GM12875 (cell line): ENCODE measurements at regions not wholly inside any gene's neighbourhood (a gene's known extent, or its start where the extent isn't known, plus 50 kb on each side); places are given as distances from the start of the nearest gene placed in this dataset.

Source experiments
- H3K4me3 ChIP-seq: one replicate; pipeline ENCODE4 v1.5.1; 2011; ENCODE audit warnings: low read depth, low read length, control low read depth
- TF ChIP-seq, protein P1 (sequence below): IDR thresholded peaks from 2 replicates; pipeline ENCODE4 v1.5.1; 2011; ENCODE audit warnings: low read depth, mild to moderate bottlenecking, control low read depth, inconsistent platforms, low read length, moderate library complexity, borderline replicate concordance; ENCODE audit not compliant: insufficient read depth

DNA sequence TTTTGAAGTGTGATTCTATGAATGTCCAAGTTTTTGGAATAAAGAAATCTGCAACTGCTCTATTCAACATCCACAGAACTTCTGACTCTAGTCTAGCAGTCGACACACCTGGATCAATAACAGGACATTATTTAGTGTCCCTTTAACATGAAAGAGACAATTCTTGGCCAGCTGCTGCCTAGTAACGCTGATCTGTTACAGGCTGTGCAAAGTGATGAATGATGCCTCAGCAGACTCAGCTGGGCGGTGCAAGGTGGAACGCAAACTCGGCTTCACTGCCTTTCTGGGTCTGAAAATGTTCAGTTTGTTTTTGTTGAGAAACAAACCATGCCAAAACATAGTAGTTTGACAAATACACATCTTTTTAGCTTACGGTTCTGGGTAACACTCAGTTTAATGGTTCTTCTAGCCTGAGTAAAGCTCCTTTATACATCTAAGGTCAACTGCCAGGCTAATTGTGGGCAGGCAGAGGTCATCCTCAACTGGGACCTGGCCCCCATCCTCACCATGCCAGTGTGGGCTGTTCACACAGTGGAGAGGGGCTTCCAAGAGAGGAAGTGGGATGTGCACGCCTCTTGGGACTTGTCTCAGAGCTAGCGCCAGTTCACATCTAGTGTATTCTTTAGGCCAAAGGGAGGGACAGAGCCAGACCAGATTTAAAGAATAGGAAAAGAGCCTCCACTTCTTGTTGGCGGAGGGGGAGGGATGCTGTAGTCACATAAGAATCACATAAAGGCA lies 879.7 kb downstream of the QKI start:
- TF ChIP-seq, protein P1, sequence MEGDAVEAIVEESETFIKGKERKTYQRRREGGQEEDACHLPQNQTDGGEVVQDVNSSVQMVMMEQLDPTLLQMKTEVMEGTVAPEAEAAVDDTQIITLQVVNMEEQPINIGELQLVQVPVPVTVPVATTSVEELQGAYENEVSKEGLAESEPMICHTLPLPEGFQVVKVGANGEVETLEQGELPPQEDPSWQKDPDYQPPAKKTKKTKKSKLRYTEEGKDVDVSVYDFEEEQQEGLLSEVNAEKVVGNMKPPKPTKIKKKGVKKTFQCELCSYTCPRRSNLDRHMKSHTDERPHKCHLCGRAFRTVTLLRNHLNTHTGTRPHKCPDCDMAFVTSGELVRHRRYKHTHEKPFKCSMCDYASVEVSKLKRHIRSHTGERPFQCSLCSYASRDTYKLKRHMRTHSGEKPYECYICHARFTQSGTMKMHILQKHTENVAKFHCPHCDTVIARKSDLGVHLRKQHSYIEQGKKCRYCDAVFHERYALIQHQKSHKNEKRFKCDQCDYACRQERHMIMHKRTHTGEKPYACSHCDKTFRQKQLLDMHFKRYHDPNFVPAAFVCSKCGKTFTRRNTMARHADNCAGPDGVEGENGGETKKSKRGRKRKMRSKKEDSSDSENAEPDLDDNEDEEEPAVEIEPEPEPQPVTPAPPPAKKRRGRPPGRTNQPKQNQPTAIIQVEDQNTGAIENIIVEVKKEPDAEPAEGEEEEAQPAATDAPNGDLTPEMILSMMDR: no peak
- H3K4me3 ChIP-seq: no peak overlapping the region

DNA sequence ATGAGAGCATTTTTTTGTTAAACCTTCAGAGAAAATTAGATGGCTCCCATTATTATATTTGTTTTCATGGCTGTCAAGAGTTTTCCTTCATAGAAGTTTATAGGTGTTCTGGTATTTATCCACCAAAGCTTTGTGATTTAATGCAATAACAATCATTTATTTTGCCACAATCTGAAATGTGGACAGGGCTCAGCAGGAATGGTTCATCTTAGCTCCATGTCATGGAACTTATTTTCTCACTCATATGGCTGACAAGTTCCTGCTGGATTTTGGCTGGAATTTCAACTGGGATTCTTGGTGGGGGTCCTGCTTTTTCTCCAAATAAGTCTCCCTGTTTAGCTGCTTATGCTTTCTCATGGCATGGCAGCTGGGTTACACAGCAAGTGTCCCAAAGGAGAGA lies 876.7 kb downstream of the QKI start:
- TF ChIP-seq, protein P1: no peak
- H3K4me3 ChIP-seq: no peak overlapping the region

- TF ChIP-seq, protein P1: no peak
- H3K4me3 ChIP-seq: no peak overlapping the region
Measured at GRCh38 chr6:164290101-164290500, 875.6 kb downstream of the QKI start.

DNA sequence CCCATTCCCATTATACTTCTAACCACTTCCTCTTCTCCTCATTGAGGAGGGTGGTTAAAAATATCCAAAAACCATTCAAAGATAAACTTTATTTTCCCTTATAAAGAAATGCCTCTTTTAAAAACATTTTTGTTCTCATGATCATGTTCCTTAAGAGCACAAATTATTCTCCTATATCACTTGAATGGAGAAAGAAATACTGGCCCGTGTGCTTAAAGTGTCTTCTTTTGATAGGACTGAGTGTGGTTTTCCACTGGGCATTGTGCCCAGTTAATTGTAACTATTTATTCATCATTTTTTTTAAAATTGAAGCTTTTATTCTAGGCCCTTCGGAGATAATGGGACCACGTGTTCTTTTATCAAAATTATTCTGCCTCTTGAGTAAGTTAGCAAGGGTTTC lies 871.5 kb downstream of the QKI start:
- TF ChIP-seq, protein P1: no peak
- H3K4me3 ChIP-seq: no peak overlapping the region

DNA sequence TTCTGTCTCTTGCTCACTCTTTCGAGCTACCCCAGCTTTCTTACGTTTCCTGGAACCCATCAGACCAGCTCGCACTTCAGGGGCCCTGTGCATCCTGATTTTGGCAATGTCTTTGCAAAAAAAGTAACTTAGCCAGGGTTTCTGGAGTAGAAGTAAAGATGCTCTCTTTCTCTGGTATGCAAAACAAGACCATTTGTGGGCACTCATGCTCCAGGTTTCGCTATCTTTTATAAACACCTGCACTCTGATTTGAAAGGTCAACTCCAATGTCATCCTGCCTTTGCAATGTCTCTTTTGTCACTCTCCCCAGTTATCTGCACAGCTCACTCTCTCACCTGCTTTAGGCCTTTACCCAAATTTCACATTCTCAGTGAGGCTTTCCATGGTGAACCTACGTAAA lies 869.1 kb downstream of the QKI start:
- TF ChIP-seq, protein P1: no peak
- no peak overlapping the region for H3K4me3 ChIP-seq

GRCh38 chr6:164276211-164276610 lies 861.7 kb downstream of the QKI start:
- H3K4me3 ChIP-seq: no peak overlapping the region
- TF ChIP-seq, protein P1: no peak

- H3K4me3 ChIP-seq: no peak overlapping the region
- TF ChIP-seq, protein P1: no peak
Measured at GRCh38 chr6:164275773-164276172, 861.3 kb downstream of the QKI start.
